ENCODE measurements at regions not wholly inside any gene's neighbourhood (a gene's known extent, or its start where the extent isn't known, plus 50 kb on each side); places are given as distances from the start of the nearest gene placed in this dataset.

DNA sequence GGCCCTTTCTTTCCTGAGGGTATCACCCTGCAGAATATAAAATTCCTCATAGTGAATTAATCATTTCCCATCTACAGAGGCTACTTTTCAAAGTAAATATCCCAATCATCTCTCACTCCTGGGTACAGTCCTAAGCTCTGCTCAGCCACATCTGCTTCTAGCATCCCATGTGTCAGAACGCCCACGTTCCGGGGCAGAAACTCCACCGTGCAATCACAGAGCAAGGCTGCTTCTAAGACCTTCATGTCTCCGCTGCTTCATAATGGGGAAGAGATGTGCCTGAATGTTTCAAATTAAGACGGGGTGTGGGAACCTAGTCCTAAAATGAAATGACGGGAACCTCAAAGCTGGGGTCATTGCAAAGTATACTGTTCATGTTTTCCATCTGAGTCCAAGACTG is 208.8 kb upstream of the GMDS start:
- peak; percentile 24 for DNase-seq

- DNase-seq: no peak
Observed at GRCh38 chr6:2450546-2450945, 205.1 kb upstream of the GMDS start.

- no peak for DNase-seq
Observed at GRCh38 chr6:2449572-2449940, 204.2 kb upstream of the GMDS start.

DNA sequence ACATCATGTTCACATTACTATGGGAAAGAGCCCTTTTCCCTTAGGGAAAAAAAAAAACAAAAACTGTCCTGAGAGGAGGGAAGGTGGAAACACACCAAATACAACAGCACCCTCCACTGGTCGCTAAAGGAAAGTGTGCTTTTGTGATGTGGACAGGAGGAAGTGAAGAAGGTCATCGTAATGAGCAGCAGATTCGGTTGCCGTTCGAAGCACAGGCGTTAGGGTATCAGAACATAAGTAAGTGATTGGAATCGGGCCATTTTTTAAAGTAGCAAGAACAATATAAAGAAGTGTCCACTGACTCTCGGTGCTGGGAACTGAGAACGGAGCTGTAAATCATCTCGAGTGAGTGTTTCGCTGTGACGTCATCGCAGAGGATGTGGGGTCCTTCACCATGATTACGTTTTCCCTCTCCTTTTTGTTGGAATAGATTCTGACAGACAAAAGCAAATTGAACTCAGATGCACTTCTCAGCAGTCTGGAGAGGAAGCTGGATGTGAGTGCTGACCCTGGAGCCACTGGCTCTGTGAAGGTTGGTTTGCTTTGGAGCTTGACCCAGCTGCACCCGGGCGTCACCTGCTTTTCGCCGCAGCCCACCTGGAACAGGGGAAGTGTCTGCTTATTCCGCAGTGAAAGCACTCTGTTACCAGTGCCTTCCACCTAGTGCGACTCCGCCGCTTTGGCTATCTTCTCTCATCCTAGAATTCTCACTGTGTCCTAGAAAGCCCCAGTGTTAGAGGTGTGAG is 203.6 kb upstream of the GMDS start:
- peak; percentile 85 for DNase-seq

- no peak for DNase-seq
Observed at GRCh38 chr6:2447931-2448330, 202.5 kb upstream of the GMDS start.

- DNase-seq: no peak
Observed at GRCh38 chr6:2447318-2447920, 202.0 kb upstream of the GMDS start.

- no peak for DNase-seq
Observed at GRCh38 chr6:2441601-2442475, 196.4 kb upstream of the GMDS start.

DNA sequence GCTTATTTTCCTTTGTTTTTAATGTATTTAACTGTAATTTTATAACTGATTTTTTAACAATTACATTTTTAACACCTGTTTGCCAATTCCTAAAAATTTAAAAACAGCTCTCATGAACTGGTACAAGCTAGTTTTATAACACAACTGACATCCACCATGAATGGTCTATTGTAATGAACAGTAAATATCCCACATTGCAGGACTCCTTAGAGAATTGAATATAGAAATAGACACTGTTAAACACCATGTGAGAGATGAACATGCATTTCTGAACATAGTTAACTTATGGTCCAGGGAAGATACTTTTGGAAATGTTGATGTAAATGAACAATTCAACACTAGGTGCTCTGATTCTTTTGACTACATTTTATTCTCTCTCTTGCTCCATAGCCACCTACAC is 195.1 kb upstream of the GMDS start:
- no peak for DNase-seq

GRCh38 chr6:2439632-2440031 is 194.2 kb upstream of the GMDS start:
- DNase-seq: no peak

- DNase-seq: no peak
Observed at GRCh38 chr6:2439082-2439481, 193.7 kb upstream of the GMDS start.

DNA sequence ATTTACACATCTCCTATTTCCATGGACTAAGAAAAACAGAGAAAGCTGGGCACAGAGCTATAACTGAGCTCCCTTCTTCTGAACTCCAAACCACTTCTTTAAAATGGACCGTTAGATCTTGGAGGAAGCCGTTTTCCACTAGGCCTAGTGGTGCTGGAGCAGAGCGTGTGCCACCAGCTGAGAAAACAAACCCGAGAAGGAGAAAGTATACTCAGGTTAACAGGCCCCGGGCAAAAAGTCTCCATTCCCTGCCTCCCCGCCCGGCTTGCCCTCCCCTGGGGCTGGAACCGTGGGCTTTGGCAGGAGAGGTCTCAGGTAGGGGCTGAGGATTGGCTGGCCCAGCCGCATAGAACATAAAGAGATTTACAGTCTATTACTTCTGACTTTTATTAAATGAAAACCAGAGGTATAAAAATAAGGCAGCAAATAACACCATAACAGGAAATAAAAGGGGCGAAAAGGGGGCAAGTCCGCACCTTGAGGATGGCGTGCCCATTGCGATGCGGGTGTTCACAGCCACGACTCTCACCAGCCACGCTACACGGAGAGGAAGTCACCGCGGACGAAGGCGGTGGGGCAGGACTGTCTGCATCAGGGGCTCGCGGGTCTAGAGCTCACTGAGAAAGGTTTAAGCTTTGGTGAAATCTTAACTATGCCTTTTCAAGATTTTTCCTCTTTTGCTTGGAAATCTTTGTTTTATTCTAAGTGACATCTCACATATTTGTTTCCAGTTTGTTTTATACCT is 191.2 kb upstream of the GMDS start:
- DNase-seq: no peak

- DNase-seq: no peak
Observed at GRCh38 chr6:2435323-2435722, 189.9 kb upstream of the GMDS start.

DNA sequence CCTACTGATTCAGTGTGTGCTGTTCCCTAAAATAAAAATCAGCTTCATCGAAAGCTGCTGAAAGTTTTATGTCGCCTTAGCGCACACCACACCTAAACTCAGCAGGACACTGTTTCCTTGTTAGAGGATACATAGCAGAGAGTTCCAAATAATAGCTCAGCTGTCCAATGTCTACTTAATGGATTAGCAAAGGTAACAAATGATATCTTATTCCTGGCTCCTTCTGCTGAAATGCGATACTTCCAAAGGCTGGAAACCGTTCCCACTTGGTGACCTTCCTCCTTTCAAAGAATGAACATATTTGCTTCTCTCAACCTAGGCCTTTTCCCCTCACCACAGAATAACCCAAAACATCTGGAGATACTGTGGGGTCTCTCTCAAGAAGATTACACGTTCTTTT is 189.5 kb upstream of the GMDS start:
- peak; percentile 30 for DNase-seq

DNA sequence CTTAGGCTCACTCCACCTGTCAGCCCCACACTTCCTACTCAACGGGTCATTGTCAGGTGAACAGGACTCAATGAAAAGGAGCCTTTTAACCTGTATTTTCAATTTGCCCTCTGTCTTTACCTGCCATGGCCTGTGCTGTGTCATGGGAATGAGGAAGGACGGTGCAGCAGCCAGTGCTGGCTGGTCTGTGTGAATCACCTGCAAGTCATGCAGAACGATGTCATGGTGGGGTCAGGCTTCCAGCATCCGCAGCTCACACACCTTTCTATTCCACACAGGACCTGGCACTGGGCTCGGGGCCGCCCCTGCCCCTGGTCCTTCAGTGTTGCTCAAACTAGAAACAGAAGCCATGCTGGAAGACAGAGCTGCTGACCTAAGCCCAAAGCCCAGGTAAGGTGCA is 188.7 kb upstream of the GMDS start:
- no peak for DNase-seq

DNA sequence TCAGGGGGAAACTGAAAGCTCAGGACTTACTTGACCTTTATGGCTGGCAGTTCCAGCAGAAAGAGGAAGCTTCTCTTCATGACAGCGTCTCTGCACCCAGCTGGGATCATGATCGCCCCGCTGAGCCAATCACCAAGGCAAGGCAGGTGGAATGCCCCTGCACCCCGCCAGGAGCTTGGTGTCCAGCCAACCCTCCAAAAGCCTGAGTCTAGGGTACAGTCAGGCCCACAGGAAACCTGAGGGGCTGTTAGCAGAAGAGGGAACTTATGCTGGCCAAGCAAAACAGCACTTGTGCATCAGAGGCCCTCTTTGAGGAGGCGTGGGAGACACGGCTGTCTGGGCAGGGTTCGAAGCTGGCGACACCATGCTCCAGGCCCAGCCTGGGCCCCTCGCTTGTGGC is 188.3 kb upstream of the GMDS start:
- no peak for DNase-seq

DNA sequence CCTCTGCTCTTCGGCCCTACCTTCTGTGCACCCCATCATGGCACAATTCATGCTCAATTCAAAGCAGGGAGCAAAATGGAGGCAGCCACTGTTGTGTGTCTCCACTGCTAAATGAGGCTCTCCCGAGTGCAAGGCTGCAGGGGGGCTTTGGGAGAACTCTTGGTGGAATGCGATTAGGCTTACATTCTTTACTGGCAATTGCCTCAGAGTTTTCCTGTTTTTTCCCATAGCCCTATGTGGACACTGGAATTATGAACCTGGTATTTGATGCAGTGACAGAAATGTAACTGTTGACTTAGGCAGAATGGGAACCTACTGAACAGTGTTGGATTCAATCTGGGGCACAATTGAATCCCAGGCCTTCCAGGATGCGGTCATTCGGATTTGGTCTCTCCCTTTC is 187.9 kb upstream of the GMDS start:
- DNase-seq: peak; percentile 37

DNA sequence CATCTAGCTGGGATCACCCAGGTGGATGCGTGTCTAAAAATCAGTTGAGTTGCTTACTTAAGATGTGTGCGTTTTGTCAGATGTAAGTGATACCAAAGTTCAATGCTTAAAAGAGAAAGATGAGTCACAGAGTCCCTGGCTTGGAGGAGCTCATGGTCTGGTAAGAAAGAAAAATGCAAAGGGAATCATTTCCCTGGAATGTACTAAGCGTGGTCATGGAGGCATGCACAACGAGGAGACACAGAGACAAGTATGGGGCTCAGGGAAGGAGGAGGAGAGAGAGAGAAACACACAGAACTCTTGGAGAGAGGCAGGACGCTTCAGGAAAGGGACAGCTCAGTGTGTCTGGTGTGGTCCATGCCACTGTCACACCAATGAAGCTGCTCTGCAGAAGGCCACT is 186.9 kb upstream of the GMDS start:
- DNase-seq: peak; percentile 96

DNA sequence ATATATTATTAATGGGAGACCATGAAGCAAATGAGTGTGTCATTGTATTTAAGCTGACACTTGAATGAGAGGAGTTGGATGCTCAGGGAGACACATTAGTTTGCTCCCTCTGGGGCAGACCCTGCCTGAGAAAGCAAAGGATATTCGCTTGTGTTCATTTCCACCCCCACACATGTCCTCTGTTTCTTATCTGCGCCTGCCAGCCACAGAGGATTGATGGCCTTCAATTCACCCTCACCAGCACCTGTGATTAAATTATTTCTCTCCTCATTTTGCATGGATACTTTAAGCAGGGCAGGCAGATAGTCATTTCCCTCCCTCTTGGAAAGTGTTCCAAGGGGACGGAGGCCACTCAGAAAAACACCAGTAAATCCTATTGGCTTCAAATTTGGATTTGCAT is 185.2 kb upstream of the GMDS start:
- no peak for DNase-seq

DNA sequence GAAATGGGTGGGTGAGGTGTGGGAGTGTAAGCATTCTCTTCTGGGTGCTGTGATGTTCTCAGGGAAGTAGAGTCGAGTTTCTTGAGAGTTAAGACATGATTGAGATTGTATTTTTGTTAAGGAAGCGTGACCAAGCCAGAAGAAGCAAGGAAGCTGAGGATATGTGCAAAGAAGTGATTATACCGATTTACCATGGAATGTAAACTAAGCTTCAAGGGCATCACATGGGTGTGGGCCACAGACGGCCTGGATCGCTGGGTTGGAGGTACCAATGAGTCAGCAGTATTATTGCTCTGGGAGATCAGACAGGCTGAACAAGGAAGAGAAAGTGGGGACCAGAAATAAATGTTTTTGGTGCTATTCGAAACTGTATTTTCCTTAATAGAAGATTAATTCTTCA is 184.1 kb upstream of the GMDS start:
- DNase-seq: peak; percentile 38

DNA sequence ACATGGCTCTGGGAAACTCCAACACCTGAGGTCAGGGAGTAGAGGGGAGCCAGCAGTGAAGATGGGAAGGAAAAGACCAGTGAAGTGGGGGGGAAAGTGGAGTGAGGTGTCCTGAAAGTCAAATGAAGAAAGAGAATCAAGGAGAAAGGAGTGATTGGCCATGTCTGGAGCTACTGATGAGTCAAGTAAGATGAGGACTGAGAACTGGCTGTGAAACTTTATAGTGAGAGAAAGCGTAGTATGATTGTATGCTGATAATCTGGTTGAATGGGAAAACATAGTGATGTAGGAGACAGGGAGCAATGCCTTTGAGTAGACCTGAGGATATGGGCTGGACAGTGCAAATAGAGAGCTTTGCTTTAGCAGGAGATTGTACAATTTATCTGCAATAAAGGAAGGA is 183.6 kb upstream of the GMDS start:
- DNase-seq: no peak

DNA sequence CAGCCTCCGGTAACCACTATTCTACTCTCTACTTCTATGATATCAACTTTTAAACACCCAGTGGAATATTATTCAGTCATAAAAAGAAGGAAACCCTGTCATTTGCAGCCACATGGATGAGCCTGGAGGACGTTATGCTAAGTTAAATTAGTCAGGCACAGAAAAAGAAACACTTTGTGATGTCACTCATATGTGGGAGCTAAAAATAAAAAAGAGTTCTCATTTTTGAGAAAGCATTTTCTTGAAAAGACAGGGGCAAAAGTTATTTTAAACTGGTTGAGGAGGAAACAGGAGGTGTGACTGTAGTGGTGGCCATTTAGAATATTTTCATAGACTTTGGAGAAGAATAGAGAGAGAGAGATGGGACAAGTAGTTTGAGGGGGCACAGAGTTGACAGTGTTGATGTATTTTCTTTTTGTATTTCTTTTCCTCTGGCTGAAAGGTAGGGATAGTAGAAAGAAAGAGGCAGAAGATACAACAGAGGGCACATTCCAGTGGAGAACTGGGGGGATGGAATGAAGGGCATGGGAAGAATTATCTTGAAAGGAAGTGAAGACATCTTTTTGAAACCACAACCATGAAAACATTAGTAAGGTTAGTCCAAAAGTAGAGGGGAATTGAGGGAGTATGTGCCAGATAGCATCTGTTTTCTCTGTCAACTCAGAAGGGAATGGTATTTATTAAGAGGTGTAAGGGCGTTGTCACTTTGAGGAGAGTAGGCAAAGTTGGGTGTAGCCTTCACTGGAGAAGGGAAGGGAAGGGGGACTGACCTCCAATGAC is 181.3 kb upstream of the GMDS start:
- DNase-seq: peak; percentile 83

- no peak for DNase-seq
Observed at GRCh38 chr6:2416128-2416712, 170.8 kb upstream of the GMDS start.

Measured in fibroblast of upper back skin (primary cell).